ENCODE measurements at regions not wholly inside any gene's neighbourhood (a gene's known extent, or its start where the extent isn't known, plus 50 kb on each side); places are given as distances from the start of the nearest gene placed in this dataset.

- TF ChIP-seq POLR2AphosphoS5 (IDR thresholded peaks at IDR 0.05; ENCODE audit: low read depth) (no peak), CTCF (IDR thresholded peaks at IDR 0.05; ENCODE audit: insufficient read depth, low read length) (no peak), SPI1 (IDR thresholded peaks at IDR 0.05; ENCODE audit: borderline replicate concordance, low read depth) (no peak), GABPA (IDR thresholded peaks at IDR 0.05; ENCODE audit: low read depth) (no peak), REST (IDR thresholded peaks at IDR 0.05; ENCODE audit: insufficient replicate concordance, low read depth) (no peak)
These were observed 135.3 kb downstream of the ZNF467 start for GRCh38 chr7:149637911-149638565.
